Stimulated activated CD4-positive, alpha-beta T cell treated with anti-CD3 and anti-CD28 coated beads, Interleukin-4, amount 100 ng/mL, for 48 hours (primary cell): ENCODE measurements at regions not wholly inside any gene's neighbourhood (a gene's known extent, or its start where the extent isn't known, plus 50 kb on each side); places are given as distances from the start of the nearest gene placed in this dataset.
"Not testable (repeated sequence)": the region's sequence is repeated elsewhere in the genome, so short reads cannot be mapped to it uniquely, and the experiment has no call there.

Experiments
- DNase-seq, 2 donors: peaks; one replicate each; pipeline ENCODE4 v3.0.0-alpha.2; 2020; ENCODE audit warnings: low read depth in 2 of 2

GRCh38 chr4:127291316-127291715 lies 341.4 kb upstream of the INTU start:
- DNase-seq: no peak

- no peak for DNase-seq
Observed at GRCh38 chr4:127293496-127293895, 339.3 kb upstream of the INTU start.

GRCh38 chr4:127304356-127304755 lies 328.4 kb upstream of the INTU start:
- no peak for DNase-seq

GRCh38 chr4:127307996-127308395 lies 324.8 kb upstream of the INTU start:
- DNase-seq: no peak

GRCh38 chr4:127309369-127310102 lies 323.2 kb upstream of the INTU start:
- DNase-seq: no peak

GRCh38 chr4:127311371-127311770 lies 321.4 kb upstream of the INTU start:
- no peak for DNase-seq

GRCh38 chr4:127311924-127312323 lies 320.8 kb upstream of the INTU start:
- DNase-seq: no peak

- DNase-seq: no peak
Observed at GRCh38 chr4:127313767-127314166, 319.0 kb upstream of the INTU start.

- DNase-seq: no peak
Observed at GRCh38 chr4:127327491-127327890, 305.3 kb upstream of the INTU start.

- DNase-seq: no peak
Observed at GRCh38 chr4:127335073-127335620, 297.6 kb upstream of the INTU start.

- no peak for DNase-seq
Observed at GRCh38 chr4:127335732-127336131, 297.0 kb upstream of the INTU start.

- not testable (repeated sequence) for DNase-seq
Observed at GRCh38 chr4:127343123-127343522, 289.6 kb upstream of the INTU start.

- no peak for DNase-seq
Observed at GRCh38 chr4:127344071-127344470, 288.7 kb upstream of the INTU start.

- DNase-seq: no peak
Observed at GRCh38 chr4:127347936-127348335, 284.8 kb upstream of the INTU start.

GRCh38 chr4:127352220-127353113 lies 280.3 kb upstream of the INTU start:
- no peak for DNase-seq

GRCh38 chr4:127355743-127356142 lies 277.0 kb upstream of the INTU start:
- DNase-seq: no peak

- DNase-seq: no peak
Observed at GRCh38 chr4:127357765-127358164, 275.0 kb upstream of the INTU start.

- DNase-seq: no peak
Observed at GRCh38 chr4:127362686-127363085, 270.1 kb upstream of the INTU start.

GRCh38 chr4:127364397-127364796 lies 268.4 kb upstream of the INTU start:
- DNase-seq: no peak

GRCh38 chr4:127364911-127365310 lies 267.8 kb upstream of the INTU start:
- DNase-seq: no peak

- DNase-seq: no peak
Observed at GRCh38 chr4:127370604-127371003, 262.2 kb upstream of the INTU start.

- no peak for DNase-seq
Observed at GRCh38 chr4:127379499-127379898, 253.3 kb upstream of the INTU start.

GRCh38 chr4:127379948-127380347 lies 252.8 kb upstream of the INTU start:
- not testable (repeated sequence) for DNase-seq
